Vagina (tissue), 2 donors: ENCODE measurements at regions not wholly inside any gene's neighbourhood (a gene's known extent, or its start where the extent isn't known, plus 50 kb on each side); places are given as distances from the start of the nearest gene placed in this dataset.
"Not testable (repeated sequence)": the region's sequence is repeated elsewhere in the genome, so short reads cannot be mapped to it uniquely, and the experiment has no call there.

Experiments used
- DNase-seq, 2 donors: peaks; one replicate each; pipeline ENCODE4 v3.0.0-alpha.2; 2017; ENCODE audit errors: extremely low spot score in 2 of 2
- H3K27ac ChIP-seq: fragments of 200-600 bp; sonication (generic); one replicate; pipeline ENCODE4 v1.5.1; 2019
- H3K27me3 ChIP-seq: fragments of 200-600 bp; sonication (generic); one replicate; pipeline ENCODE4 v1.5.1; 2019
- H3K36me3 ChIP-seq, 2 donors: fragments of 200-600 bp; sonication (generic); one replicate each; pipeline ENCODE4 v1.5.1; 2017 to 2019
- H3K4me1 ChIP-seq: fragments of 200-600 bp; sonication (generic); one replicate; pipeline ENCODE4 v1.5.1; 2019
- H3K4me3 ChIP-seq, 2 donors: fragments of 200-600 bp; sonication (generic); 1 replicate in 1 of 2; 2 replicates in 1 of 2; pipeline ENCODE4 v1.5.1; 2016 to 2019
- H3K9me3 ChIP-seq: fragments of 200-600 bp; sonication (generic); one replicate; pipeline ENCODE4 v1.5.1; 2019
- CTCF ChIP-seq, 3 experiments: fragments of 450-650 bp in 2 of 3; fragments of 200-600 bp in 1 of 3; sonication (generic) in 1 of 3; IDR thresholded peaks; one replicate each; pipeline ENCODE4 v1.5.1; 2017 to 2019; ENCODE audit warnings: antibody characterized with exemption in 3 of 3, mild to moderate bottlenecking in 2 of 3, moderate library complexity in 2 of 3
- POLR2A ChIP-seq, 2 donors: fragments of 450-650 bp; IDR thresholded peaks; one replicate each; pipeline ENCODE4 v1.6.1; 2017; ENCODE audit warnings: antibody characterized with exemption in 2 of 2, mild to moderate bottlenecking in 2 of 2, moderate library complexity in 2 of 2
- POLR2AphosphoS5 ChIP-seq, 2 donors: sonication (generic); formaldehyde crosslinking; IDR thresholded peaks; one replicate each; pipeline ENCODE4 v1.9.0; 2017; ENCODE audit warnings: antibody characterized with exemption in 2 of 2, mild to moderate bottlenecking in 2 of 2, low read depth in 1 of 2; ENCODE audit not compliant: insufficient read depth in 1 of 2
- intact Hi-C: fragments of 100-400 bp; cut with DNase I; formaldehyde crosslinking; loops from one replicate; pipeline ENCODE4 v1.15.1; 2023

- no peak overlapping the region for H3K4me3 ChIP-seq
- TF ChIP-seq POLR2A (IDR thresholded peaks at IDR 0.05) (no peak), POLR2AphosphoS5 (IDR thresholded peaks at IDR 0.05; ENCODE audit: insufficient read depth in 1 of 2, low read depth in 1 of 2) (no peak), CTCF (IDR thresholded peaks at IDR 0.05) (no peak)
These were observed 86.1 kb upstream of the MYLIP start for GRCh38 chr6:16042751-16043150.

GRCh38 chr6:16041327-16041726 lies 87.6 kb upstream of the MYLIP start:
- Histone ChIP-seq H3K27ac (no peak overlapping the region), H3K4me1 (no peaks in the 10 kb centered on the region), H3K36me3 (no peaks in the 10 kb centered on the region), H3K4me3 (no peak overlapping the region), H3K27me3 (no peaks in the 10 kb centered on the region), H3K9me3 (no peaks in the 10 kb centered on the region)
- intact Hi-C loops = no loop called here
- TF ChIP-seq POLR2A (IDR thresholded peaks at IDR 0.05) (no peak), CTCF (IDR thresholded peaks at IDR 0.05) (no peak), POLR2AphosphoS5 (IDR thresholded peaks at IDR 0.05; ENCODE audit: insufficient read depth in 1 of 2, low read depth in 1 of 2) (no peak)
- no peak for DNase-seq

More at GRCh38 chr6:16042751-16043150, 86.1 kb upstream of the MYLIP start:
- Histone ChIP-seq H3K9me3 (no peaks in the 10 kb centered on the region), H3K27ac (no peak overlapping the region), H3K4me1 (no peaks in the 10 kb centered on the region), H3K27me3 (no peaks in the 10 kb centered on the region), H3K36me3 (no peaks in the 10 kb centered on the region)
- no peak for DNase-seq
- intact Hi-C loops = no loop called here

DNA sequence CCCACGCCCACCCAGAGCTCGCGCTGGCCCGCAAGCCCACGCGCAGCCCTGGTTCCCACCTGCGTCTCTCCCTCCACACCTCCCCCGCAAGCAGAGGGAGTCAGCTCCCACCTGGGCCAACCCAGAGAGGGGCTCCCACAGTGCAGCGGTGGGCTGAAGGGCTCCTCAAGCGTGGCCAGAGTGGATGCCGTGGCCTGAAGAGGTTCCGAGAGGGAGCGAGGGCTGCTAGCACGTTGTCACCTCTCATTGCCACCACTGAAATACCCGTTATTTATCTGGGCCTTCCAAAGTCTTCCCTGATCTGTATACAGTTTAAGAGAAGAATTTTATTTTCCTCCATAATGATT lies 88.3 kb upstream of the MYLIP start:
- H3K9me3 ChIP-seq = no peaks in the 10 kb centered on the region
- H3K36me3 ChIP-seq = no peaks in the 10 kb centered on the region
- TF ChIP-seq POLR2AphosphoS5 (IDR thresholded peaks at IDR 0.05; ENCODE audit: insufficient read depth in 1 of 2, low read depth in 1 of 2) (no peak), POLR2A (IDR thresholded peaks at IDR 0.05) (no peak), CTCF (IDR thresholded peaks at IDR 0.05) (no peak)
- H3K4me1 ChIP-seq = no peaks in the 10 kb centered on the region
- DNase-seq = no peak
- intact Hi-C loops = no loop called here
- no peak overlapping the region for H3K4me3 ChIP-seq
- no peaks in the 10 kb centered on the region for H3K27me3 ChIP-seq
- no peak overlapping the region for H3K27ac ChIP-seq

- DNase-seq, H3K9me3 ChIP-seq: not testable (repeated sequence)
These were observed 88.8 kb upstream of the MYLIP start for GRCh38 chr6:16039892-16040627.

DNA sequence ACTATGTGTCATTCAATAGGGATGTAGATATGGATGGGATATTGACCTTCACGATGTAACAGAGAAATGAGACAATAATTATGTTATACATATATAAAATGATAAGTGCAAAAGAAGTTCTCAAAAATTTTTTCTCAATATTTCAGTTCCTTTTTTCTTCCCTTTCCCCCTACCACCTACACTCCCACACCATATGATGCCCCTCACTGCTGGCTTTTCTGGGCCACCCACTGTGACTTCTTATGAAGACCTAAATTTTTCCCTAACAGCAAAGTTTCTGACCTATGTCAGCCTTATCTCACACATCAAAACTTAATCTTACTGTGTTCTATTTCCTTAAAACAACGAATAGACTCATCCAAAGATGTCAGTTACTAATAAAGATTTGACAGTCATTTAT lies 89.9 kb upstream of the MYLIP start:
- intact Hi-C loops = no loop called here
- Histone ChIP-seq H3K27ac (no peak overlapping the region), H3K27me3 (no peaks in the 10 kb centered on the region), H3K4me3 (no peak overlapping the region), H3K9me3 (no peaks in the 10 kb centered on the region), H3K36me3 (no peaks in the 10 kb centered on the region), H3K4me1 (no peaks in the 10 kb centered on the region)
- TF ChIP-seq POLR2A (IDR thresholded peaks at IDR 0.05) = no peak
- TF ChIP-seq POLR2AphosphoS5 (IDR thresholded peaks at IDR 0.05; ENCODE audit: insufficient read depth in 1 of 2, low read depth in 1 of 2) = no peak
- TF ChIP-seq CTCF (IDR thresholded peaks at IDR 0.05) = no peak
- no peak for DNase-seq

More at GRCh38 chr6:16039892-16040627, 88.8 kb upstream of the MYLIP start:
- H3K27ac ChIP-seq, H3K36me3 ChIP-seq, intact Hi-C loops, H3K27me3 ChIP-seq, H3K4me3 ChIP-seq, H3K4me1 ChIP-seq: not testable (repeated sequence)
